ENCODE measurements at regions not wholly inside any gene's neighbourhood (a gene's known extent, or its start where the extent isn't known, plus 50 kb on each side); places are given as distances from the start of the nearest gene placed in this dataset.

- TF ChIP-seq POLR2A (IDR thresholded peaks at IDR 0.05) (no peak), CTCF (IDR thresholded peaks at IDR 0.05) (no peak)
Observed at GRCh38 chr2:56476509-56477071, 292.8 kb downstream of the CCDC85A start.
